ENCODE measurements at regions not wholly inside any gene's neighbourhood (a gene's known extent, or its start where the extent isn't known, plus 50 kb on each side); places are given as distances from the start of the nearest gene placed in this dataset.
"Not testable (repeated sequence)": the region's sequence is repeated elsewhere in the genome, so short reads cannot be mapped to it uniquely, and the experiment has no call there.

GRCh38 chr6:4653141-4653540 lies 123.1 kb upstream of the CDYL start:
- no peak for DNase-seq

GRCh38 chr6:4651831-4652467 lies 124.3 kb upstream of the CDYL start:
- no peak for DNase-seq

GRCh38 chr6:4649728-4650127 lies 126.5 kb upstream of the CDYL start:
- DNase-seq, result no peak

- peak; percentile 3 for DNase-seq
These were observed 128.5 kb upstream of the CDYL start for GRCh38 chr6:4647414-4648365.

GRCh38 chr6:4645713-4646360 lies 130.4 kb upstream of the CDYL start:
- no peak for DNase-seq

- DNase-seq, result no peak
These were observed 131.2 kb upstream of the CDYL start for GRCh38 chr6:4644996-4645395.

- DNase-seq, result no peak
These were observed 134.7 kb upstream of the CDYL start for GRCh38 chr6:4641461-4641860.

- DNase-seq, result no peak
These were observed 136.1 kb upstream of the CDYL start for GRCh38 chr6:4640139-4640538.

- no peak for DNase-seq
These were observed 137.6 kb upstream of the CDYL start for GRCh38 chr6:4638641-4639040.

GRCh38 chr6:4637691-4638433 lies 138.3 kb upstream of the CDYL start:
- DNase-seq, result peak; percentile 34

GRCh38 chr6:4636881-4637224 lies 139.4 kb upstream of the CDYL start:
- DNase-seq, result no peak

GRCh38 chr6:4636191-4636880 lies 139.9 kb upstream of the CDYL start:
- DNase-seq, result no peak

- no peak for DNase-seq
These were observed 140.5 kb upstream of the CDYL start for GRCh38 chr6:4635666-4636065.

- no peak for DNase-seq
These were observed 143.8 kb upstream of the CDYL start for GRCh38 chr6:4632421-4632820.

GRCh38 chr6:4629789-4630188 lies 146.4 kb upstream of the CDYL start:
- not testable (repeated sequence) for DNase-seq

GRCh38 chr6:4625557-4625956 lies 150.6 kb upstream of the CDYL start:
- DNase-seq, result no peak

GRCh38 chr6:4624726-4625125 lies 151.5 kb upstream of the CDYL start:
- no peak for DNase-seq

- no peak for DNase-seq
These were observed 155.7 kb upstream of the CDYL start for GRCh38 chr6:4620284-4621151.

GRCh38 chr6:4616311-4616710 lies 159.9 kb upstream of the CDYL start:
- no peak for DNase-seq

- no peak for DNase-seq
These were observed 160.3 kb upstream of the CDYL start for GRCh38 chr6:4615891-4616290.

- no peak for DNase-seq
These were observed 161.0 kb upstream of the CDYL start for GRCh38 chr6:4615231-4615630.

GRCh38 chr6:4614637-4615036 lies 161.6 kb upstream of the CDYL start:
- DNase-seq, result no peak
